IMR-90 (cell line): ENCODE measurements at regions not wholly inside any gene's neighbourhood (a gene's known extent, or its start where the extent isn't known, plus 50 kb on each side); places are given as distances from the start of the nearest gene placed in this dataset.

Experiments used
- ATAC-seq: fragments of 200-7000 bp; cut with Tn5 transposase; 2 replicates; pipeline ENCODE4 v1.9.1; 2020; ENCODE audit warnings: low read depth, mild to moderate bottlenecking, moderate library complexity
- BruUV-seq: library from RNA; stranded (reverse); fragments of 400-500 nt; replicated peaks from 2 replicates; lab custom pipeline; 2021; lab: Mats Ljungman, UMichigan
- CTCF ChIA-PET: fragments of 300-600 bp; formaldehyde crosslinking; extraction: SDS; loops from one replicate; lab custom pipeline; 2021; ENCODE audit warnings: antibody characterized with exemption; lab: Yijun Ruan, JAX
- POLR2A ChIA-PET: fragments of 300-600 bp; sonication (Branson Sonifier 250); formaldehyde crosslinking; loops from one replicate; lab custom pipeline; 2022; ENCODE audit warnings: antibody characterized with exemption; ENCODE audit not compliant: unreplicated experiment; lab: Charles Lee
- DNase-seq: peaks from one replicate; pipeline ENCODE4 v3.0.0; 2013
- H2AFZ ChIP-seq: replicated peaks from 2 replicates; pipeline ENCODE3; 2013; ENCODE audit warnings: low read length, mild to moderate bottlenecking; ENCODE audit not compliant: poor library complexity
- H2AK5ac ChIP-seq: 2 replicates; pipeline ENCODE4 v1.6.1; 2013; ENCODE audit warnings: low read depth, low read length, inconsistent platforms
- H2AK9ac ChIP-seq: replicated peaks from 2 replicates; pipeline ENCODE3; 2013; ENCODE audit warnings: mild to moderate bottlenecking, low read depth, low read length, moderate library complexity; ENCODE audit not compliant: poor library complexity
- H2BK120ac ChIP-seq: 2 replicates; pipeline ENCODE4 v1.6.1; 2013; ENCODE audit warnings: low read depth, low read length, inconsistent platforms
- H2BK15ac ChIP-seq: 3 replicates; pipeline ENCODE4 v1.6.1; 2013; ENCODE audit warnings: low read depth, low read length, inconsistent platforms
- H2BK20ac ChIP-seq: 2 replicates; pipeline ENCODE4 v1.6.1; 2013; ENCODE audit warnings: low read depth, mild to moderate bottlenecking, inconsistent platforms, low read length, moderate library complexity
- H2BK5ac ChIP-seq: 2 replicates; pipeline ENCODE4 v1.6.1; 2013; ENCODE audit warnings: mild to moderate bottlenecking, low read depth, low read length, inconsistent platforms; ENCODE audit not compliant: poor library complexity, severe bottlenecking
- H3K14ac ChIP-seq: replicated peaks from 2 replicates; pipeline ENCODE4 v1.6.1; 2013; ENCODE audit warnings: low read depth, low read length, inconsistent platforms
- H3K18ac ChIP-seq: 2 replicates; pipeline ENCODE4 v1.6.1; 2013; ENCODE audit warnings: low read depth, low read length, control low read depth
- H3K23ac ChIP-seq: 2 replicates; pipeline ENCODE4 v1.6.1; 2013; ENCODE audit warnings: low read depth, low read length, inconsistent platforms
- H3K27ac ChIP-seq: 2 replicates; pipeline ENCODE4 v1.5.1; 2013; ENCODE audit warnings: mild to moderate bottlenecking, control low read depth, low read length; ENCODE audit not compliant: insufficient read depth
- H3K27me3 ChIP-seq: 2 replicates; pipeline ENCODE4 v1.6.1; 2013; ENCODE audit warnings: low read length; ENCODE audit not compliant: control insufficient read depth, insufficient read depth
- H3K36me3 ChIP-seq: 2 replicates; pipeline ENCODE4 v1.6.1; 2013; ENCODE audit warnings: low read length, mixed read lengths; ENCODE audit not compliant: control insufficient read depth, insufficient read depth
- H3K4ac ChIP-seq: 2 replicates; pipeline ENCODE4 v1.6.1; 2013; ENCODE audit warnings: low read depth, low read length, inconsistent platforms
- H3K4me1 ChIP-seq: 2 replicates; pipeline ENCODE4 v1.6.1; 2013; ENCODE audit warnings: low read length, mixed read lengths; ENCODE audit not compliant: control insufficient read depth, insufficient read depth
- H3K4me2 ChIP-seq: 2 replicates; pipeline ENCODE4 v1.6.1; 2013; ENCODE audit warnings: low read depth, mild to moderate bottlenecking, control low read depth, low read length, moderate library complexity
- H3K4me3 ChIP-seq: 2 replicates; pipeline ENCODE4 v1.5.1; 2013; ENCODE audit warnings: low read depth, mild to moderate bottlenecking, control low read depth, low read length, moderate library complexity; ENCODE audit not compliant: insufficient read depth
- H3K56ac ChIP-seq: 2 replicates; pipeline ENCODE4 v1.6.1; 2013; ENCODE audit warnings: low read length, inconsistent platforms; ENCODE audit not compliant: insufficient read depth; ENCODE audit errors: extremely low read depth
- H3K79me1 ChIP-seq, 2 experiments: 2 replicates each; pipeline ENCODE4 v1.6.1; 2013; ENCODE audit warnings: low read length in 2 of 2, inconsistent platforms in 1 of 2, low read depth in 1 of 2
- H3K9ac ChIP-seq: 2 replicates; pipeline ENCODE4 v1.6.1; 2013; ENCODE audit warnings: low read depth, low read length, control low read depth
- H3K9me1 ChIP-seq: 2 replicates; pipeline ENCODE4 v1.6.1; 2013; ENCODE audit warnings: low read length, inconsistent platforms; ENCODE audit not compliant: insufficient read depth
- H3K9me3 ChIP-seq: 2 replicates; pipeline ENCODE4 v1.6.1; 2013; ENCODE audit warnings: low read length; ENCODE audit not compliant: control insufficient read depth, insufficient read depth
- H4K20me1 ChIP-seq: 2 replicates; pipeline ENCODE4 v1.6.1; 2013; ENCODE audit warnings: low read length, inconsistent platforms; ENCODE audit not compliant: insufficient read depth
- H4K5ac ChIP-seq: 2 replicates; pipeline ENCODE4 v1.6.1; 2013; ENCODE audit warnings: mild to moderate bottlenecking, low read depth, low read length, control low read depth
- H4K8ac ChIP-seq, 2 experiments: 2 replicates each; pipeline ENCODE4 v1.6.1; 2013; ENCODE audit warnings: low read depth in 2 of 2, low read length in 2 of 2, control low read depth in 1 of 2, inconsistent platforms in 1 of 2
- H4K91ac ChIP-seq: 2 replicates; pipeline ENCODE4 v1.6.1; 2013; ENCODE audit warnings: low read depth, low read length, inconsistent platforms; ENCODE audit not compliant: insufficient read depth
- CEBPB ChIP-seq: IDR thresholded peaks from 2 replicates; pipeline ENCODE4 v1.6.1; 2012; ENCODE audit warnings: low read depth, low read length, improper control_type of control experiment
- CTCF ChIP-seq: conservative IDR thresholded peaks from 2 replicates; pipeline ENCODE4 v1.5.1; 2012; ENCODE audit warnings: mild to moderate bottlenecking, low read depth, low read length, improper control_type of control experiment
- MAZ ChIP-seq: IDR thresholded peaks from 2 replicates; pipeline ENCODE4 v1.6.1; 2012; ENCODE audit warnings: low read depth, mild to moderate bottlenecking, low read length, improper control_type of control experiment, moderate library complexity, borderline replicate concordance
- NFE2L2 ChIP-seq: fragments of 150-350 bp; IDR thresholded peaks from 2 replicates; pipeline ENCODE4 v1.6.1; 2016; ENCODE audit warnings: low read depth, mild to moderate bottlenecking, low read length
- RAD21 ChIP-seq: IDR thresholded peaks from 2 replicates; pipeline ENCODE4 v1.6.1; 2012; ENCODE audit warnings: low read length, improper control_type of control experiment
- WGBS, 2 experiments: methylation state at CpG; one replicate each; pipeline versions ENCODE4 v1.1.5 to v1.1.7; 2013; ENCODE audit warnings: missing lambda C conversion rate in 2 of 2; ENCODE audit not compliant: insufficient read length in 1 of 2; ENCODE audit errors: extremely low coverage in 2 of 2; 5-methylcytosine and 5-hydroxymethylcytosine counted together
- dilution Hi-C: fragments of 300-500 bp; cut with HindIII; formaldehyde crosslinking; loops from one replicate; pipeline ENCODE4 v1.14.3; 2018; ENCODE audit warnings: low sequenced_read_pairs; ENCODE audit not compliant: unreplicated experiment
- in situ Hi-C: fragments of 300-500 bp; cut with MboI; formaldehyde crosslinking; loops from 3 replicates; pipeline ENCODE4 v1.14.3; 2019; ENCODE audit warnings: low sequenced_read_pairs, inconsistent platforms, mixed read lengths
- intact Hi-C: fragments of 100-400 bp; cut with micrococcal nuclease; formaldehyde crosslinking; loops from 2 replicates; pipeline ENCODE4 v1.10.0; 2022

GRCh38 chr2:107195631-107196030, 309.7 kb upstream of the ST6GAL2 start:
- Histone ChIP-seq H4K5ac (no peak overlapping the region), H4K20me1 (no peaks in the 10 kb centered on the region), H2BK5ac (no peak overlapping the region), H3K4ac (no peak overlapping the region), H3K9me3 (peaks cover 12% of the 10 kb centered on the region; the same call in 1 of the 2 replicates), H2BK120ac (no peak overlapping the region), H3K27me3 (no peaks in the 10 kb centered on the region), H2AK9ac (no peak overlapping the region), H4K91ac (no peak overlapping the region), H3K18ac (no peak overlapping the region), H3K27ac (no peak overlapping the region), H3K36me3 (no peaks in the 10 kb centered on the region), H3K14ac (no peak overlapping the region), H4K8ac (no peak overlapping the region), H3K79me1 (no peaks in the 10 kb centered on the region), H3K9ac (no peak overlapping the region), H3K23ac (no peak overlapping the region), H2BK20ac (no peak overlapping the region), H3K9me1 (no peaks in the 10 kb centered on the region), H2AK5ac (no peak overlapping the region), H3K4me3 (no peak overlapping the region), H3K56ac (no peak overlapping the region), H3K4me2 (no peak overlapping the region), H2AFZ (no peak overlapping the region), H3K4me1 (no peaks in the 10 kb centered on the region), H2BK15ac (no peak overlapping the region)
- ChIA-PET POLR2A (no interaction called here), CTCF (no interaction called here)
- no TSS peak for BruUV-seq
- intact Hi-C loops: no loop called here
- ATAC-seq (no peak), DNase-seq (no peak)
- in situ Hi-C loops: no loop called here
- TF ChIP-seq RAD21: no peak
- TF ChIP-seq CTCF: no peak
- no peak for TF ChIP-seq NFE2L2
- no peak for TF ChIP-seq CEBPB
- no peak for TF ChIP-seq MAZ
- dilution Hi-C loops: no loop called here
- WGBS, 2 experiments: no CpG with 5 or more reads among the region's 3 CpGs
